Liver (tissue), 8 donors: ENCODE measurements at regions not wholly inside any gene's neighbourhood (a gene's known extent, or its start where the extent isn't known, plus 50 kb on each side); places are given as distances from the start of the nearest gene placed in this dataset.

Experiments used
- DNase-seq: peaks from one replicate; pipeline ENCODE4 v3.0.0-alpha.2; 2017; ENCODE audit warnings: low spot score
- H3K27ac ChIP-seq, 2 donors: one replicate each; pipeline ENCODE4 v1.7.0; 2013; ENCODE audit warnings: inconsistent platforms in 2 of 2, low read length in 2 of 2, control low read depth in 1 of 2, low read depth in 1 of 2, mild to moderate bottlenecking in 1 of 2
- H3K27me3 ChIP-seq, 4 donors: one replicate each; pipeline versions ENCODE4 v1.6.1 to v1.7.0; 2013; ENCODE audit warnings: low read length in 3 of 4, inconsistent platforms in 1 of 4, mild to moderate bottlenecking in 1 of 4, moderate library complexity in 1 of 4; ENCODE audit not compliant: control insufficient read depth in 4 of 4, insufficient read depth in 4 of 4
- H3K36me3 ChIP-seq, 4 donors: one replicate each; pipeline versions ENCODE4 v1.6.1 to v1.7.0; 2013; ENCODE audit warnings: low read length in 3 of 4, mild to moderate bottlenecking in 3 of 4, low read depth in 1 of 4, moderate library complexity in 1 of 4; ENCODE audit not compliant: control insufficient read depth in 4 of 4, insufficient read depth in 3 of 4
- H3K4me1 ChIP-seq, 4 donors: one replicate each; pipeline versions ENCODE4 v1.6.1 to v1.7.0; 2013; ENCODE audit warnings: low read length in 3 of 4, mild to moderate bottlenecking in 3 of 4, moderate library complexity in 1 of 4; ENCODE audit not compliant: control insufficient read depth in 4 of 4, insufficient read depth in 4 of 4
- H3K4me3 ChIP-seq, 3 donors: one replicate each; pipeline versions ENCODE4 v1.6.1 to v1.7.0; 2013; ENCODE audit warnings: low read length in 3 of 3, control low read depth in 1 of 3, low read depth in 1 of 3, mild to moderate bottlenecking in 1 of 3
- H3K9ac ChIP-seq, 2 donors: one replicate each; pipeline ENCODE4 v1.7.0; 2013; ENCODE audit warnings: low read length in 2 of 2, mild to moderate bottlenecking in 2 of 2, moderate library complexity in 2 of 2, control low read depth in 1 of 2, low read depth in 1 of 2
- H3K9me3 ChIP-seq, 4 donors: one replicate each; pipeline versions ENCODE4 v1.6.1 to v1.7.0; 2013; ENCODE audit warnings: low read length in 3 of 4; ENCODE audit not compliant: control insufficient read depth in 4 of 4
- ATF3 ChIP-seq: IDR thresholded peaks from 2 replicates; pipeline ENCODE4 v1.6.1; 2016; ENCODE audit warnings: antibody characterized with exemption
- CTCF ChIP-seq: fragments of 150-350 bp; IDR thresholded peaks from 2 replicates; pipeline ENCODE4 v1.5.1; 2017; ENCODE audit warnings: improper control_type of control experiment, low read depth, low read length; ENCODE audit not compliant: missing input control
- FOXA1 ChIP-seq: IDR thresholded peaks from 2 replicates; pipeline ENCODE4 v1.6.1; 2016; ENCODE audit warnings: antibody characterized with exemption
- FOXA2 ChIP-seq: IDR thresholded peaks from 2 replicates; pipeline ENCODE4 v1.6.1; 2016; ENCODE audit warnings: antibody characterized with exemption
- GABPA ChIP-seq, 2 donors: IDR thresholded peaks in 1 of 2; conservative IDR thresholded peaks in 1 of 2; 2 replicates each; pipeline ENCODE4 v1.6.1; 2016; ENCODE audit warnings: antibody characterized with exemption in 2 of 2, mild to moderate bottlenecking in 1 of 2, moderate library complexity in 1 of 2
- HNF4G ChIP-seq: IDR thresholded peaks from 2 replicates; pipeline ENCODE4 v1.6.1; 2016; ENCODE audit warnings: antibody characterized with exemption
- JUND ChIP-seq, 2 donors: IDR thresholded peaks; 2 replicates each; pipeline ENCODE4 v1.6.1; 2016; ENCODE audit warnings: antibody characterized with exemption in 2 of 2
- MAX ChIP-seq: IDR thresholded peaks from 2 replicates; pipeline ENCODE4 v1.6.1; 2016; ENCODE audit warnings: antibody characterized with exemption
- RAD21 ChIP-seq, 2 donors: IDR thresholded peaks; 2 replicates each; pipeline ENCODE4 v1.6.1; 2016; ENCODE audit warnings: antibody characterized with exemption in 2 of 2, mild to moderate bottlenecking in 2 of 2
- REST ChIP-seq: IDR thresholded peaks from 2 replicates; pipeline ENCODE4 v1.6.1; 2016; ENCODE audit warnings: antibody characterized with exemption, mild to moderate bottlenecking
- RXRA ChIP-seq, 2 donors: IDR thresholded peaks; 2 replicates each; pipeline ENCODE4 v1.6.1; 2017 to 2018; ENCODE audit warnings: antibody characterized with exemption in 2 of 2, mild to moderate bottlenecking in 1 of 2
- SP1 ChIP-seq: IDR thresholded peaks from 2 replicates; pipeline ENCODE4 v1.6.1; 2018; ENCODE audit warnings: antibody characterized with exemption, mild to moderate bottlenecking
- TAF1 ChIP-seq: conservative IDR thresholded peaks from 2 replicates; pipeline ENCODE4 v1.6.1; 2016; ENCODE audit warnings: antibody characterized with exemption, mild to moderate bottlenecking
- YY1 ChIP-seq: IDR thresholded peaks from 2 replicates; pipeline ENCODE4 v1.6.1; 2016; ENCODE audit warnings: antibody characterized with exemption, mild to moderate bottlenecking
- ZBTB33 ChIP-seq: IDR thresholded peaks from 2 replicates; pipeline ENCODE4 v1.6.1; 2016; ENCODE audit warnings: antibody characterized with exemption
- WGBS: extraction: QIAGEN DNeasy Blood & Tissue Kit; methylation state at CpG from one replicate; pipeline ENCODE4 v1.1.7; 2013; 5-methylcytosine and 5-hydroxymethylcytosine counted together
- donor health status: healthy.
- donor health status: healthy.
- donor health status: healthy.
- donor health status: healthy.
- donor health status: healthy.

- WGBS = 85% methylated on average over 2 of the region's 2 CpGs
- no peak overlapping the region for H3K27ac ChIP-seq
- peaks cover 0 to 2% (median 0%) of the 10 kb centered on the region in 4 donors for H3K27me3 ChIP-seq
- no peak overlapping the region for H3K4me3 ChIP-seq
- no peaks in the 10 kb centered on the region for H3K4me1 ChIP-seq
- no peaks in the 10 kb centered on the region for H3K36me3 ChIP-seq
- no peak for DNase-seq
- TF ChIP-seq FOXA2 = no peak
- TF ChIP-seq RXRA (IDR thresholded peaks at IDR 0.05) = no peak
- TF ChIP-seq ZBTB33 = no peak
- no peak for TF ChIP-seq JUND (IDR thresholded peaks at IDR 0.05)
- TF ChIP-seq TAF1 = no peak
- TF ChIP-seq SP1 = no peak
- H3K9ac ChIP-seq = no peak overlapping the region
- peaks cover 0 to 4% (median 0%) of the 10 kb centered on the region in 4 donors for H3K9me3 ChIP-seq
Measured at GRCh38 chr2:380221-380620, 92.3 kb upstream of the ALKAL2 start.

- WGBS = 90% methylated on average over 7 of the region's 7 CpGs
- H3K4me1 ChIP-seq = no peaks in the 10 kb centered on the region
- H3K4me3 ChIP-seq = no peak overlapping the region
- H3K9me3 ChIP-seq = peaks cover 0 to 4% (median 0%) of the 10 kb centered on the region in 4 donors
- no peak overlapping the region for H3K9ac ChIP-seq
- no peak overlapping the region for H3K27ac ChIP-seq
- peaks cover 0 to 2% (median 0%) of the 10 kb centered on the region in 4 donors for H3K27me3 ChIP-seq
- DNase-seq = no peak
- TF ChIP-seq SP1 (no peak), REST (no peak), MAX (no peak), FOXA2 (no peak), HNF4G (no peak), GABPA (IDR thresholded peaks at IDR 0.05 in 1 of 2, conservative IDR thresholded peaks at IDR 0.05 in 1 of 2) (no peak), RXRA (IDR thresholded peaks at IDR 0.05) (no peak), ZBTB33 (no peak), YY1 (no peak), CTCF (no peak), JUND (IDR thresholded peaks at IDR 0.05) (no peak), ATF3 (no peak), FOXA1 (no peak), RAD21 (IDR thresholded peaks at IDR 0.05) (no peak), TAF1 (no peak)
- no peaks in the 10 kb centered on the region for H3K36me3 ChIP-seq
Measured at GRCh38 chr2:379778-380177, 91.9 kb upstream of the ALKAL2 start.
